SK-N-SH treated with all-trans-retinoic acid at 6 μM for 48 hours (cell line): ENCODE measurements at regions not wholly inside any gene's neighbourhood (a gene's known extent, or its start where the extent isn't known, plus 50 kb on each side); places are given as distances from the start of the nearest gene placed in this dataset.

Experiments used
- ATAC-seq: fragments of 200-7000 bp; cut with Tn5 transposase; 3 replicates; pipeline ENCODE4 v1.9.1; 2020; ENCODE audit warnings: mild to moderate bottlenecking, moderate library complexity
- ARNTL ChIP-seq: fragments of 450-650 bp; formaldehyde crosslinking; IDR thresholded peaks from 2 replicates; pipeline ENCODE4 v1.5.0; 2020; ENCODE audit warnings: low read depth, mild to moderate bottlenecking, moderate library complexity, borderline replicate concordance
- BACH2 ChIP-seq: fragments of 250-450 bp; sonication (Bioruptor Pico); IDR thresholded peaks from 2 replicates; pipeline ENCODE4 v1.9.0; 2021; ENCODE audit warnings: mild to moderate bottlenecking, borderline replicate concordance
- CSDC2 ChIP-seq: fragments of 250-450 bp; sonication (Bioruptor Pico); IDR thresholded peaks from 2 replicates; pipeline ENCODE4 v1.5.0; 2020; ENCODE audit warnings: mild to moderate bottlenecking, moderate library complexity
- ESRRG ChIP-seq: fragments of 250-450 bp; sonication (Bioruptor Pico); IDR thresholded peaks from 2 replicates; pipeline ENCODE4 v1.6.1; 2021; ENCODE audit warnings: mild to moderate bottlenecking
- GLIS3 ChIP-seq: fragments of 250-450 bp; sonication (Bioruptor Pico); IDR thresholded peaks from 2 replicates; pipeline ENCODE4 v1.5.0; 2020; ENCODE audit warnings: mild to moderate bottlenecking, moderate library complexity
- ISL1 ChIP-seq: fragments of 250-450 bp; sonication (Bioruptor Pico); IDR thresholded peaks from 2 replicates; pipeline ENCODE4 v2.1.2; 2022; ENCODE audit warnings: mild to moderate bottlenecking, moderate library complexity
- OSR1 ChIP-seq: fragments of 250-450 bp; sonication (Bioruptor Pico); IDR thresholded peaks from 2 replicates; pipeline ENCODE4 v1.8.0; 2022; ENCODE audit warnings: moderate library complexity, mild to moderate bottlenecking, inconsistent platforms
- SNAI2 ChIP-seq: fragments of 250-450 bp; sonication (Bioruptor Pico); IDR thresholded peaks from 2 replicates; pipeline ENCODE4 v1.5.0; 2020; ENCODE audit warnings: mild to moderate bottlenecking, moderate library complexity
- TCF4 ChIP-seq: fragments of 250-450 bp; sonication (Bioruptor Pico); IDR thresholded peaks from 2 replicates; pipeline ENCODE4 v1.8.0; 2021; ENCODE audit warnings: mild to moderate bottlenecking, moderate library complexity, borderline replicate concordance
- TOX ChIP-seq: fragments of 250-450 bp; sonication (Bioruptor Pico); IDR thresholded peaks from 2 replicates; pipeline ENCODE4 v1.8.0; 2021; ENCODE audit warnings: mild to moderate bottlenecking, moderate library complexity, borderline replicate concordance
- ZC3H10 ChIP-seq: fragments of 250-450 bp; sonication (Bioruptor Pico); IDR thresholded peaks from 2 replicates; pipeline ENCODE4 v1.5.1; 2021; ENCODE audit warnings: mild to moderate bottlenecking, moderate library complexity
- ZNF565 ChIP-seq: fragments of 450-650 bp; formaldehyde crosslinking; conservative IDR thresholded peaks from 2 replicates; pipeline ENCODE4 v1.5.0; 2020; ENCODE audit warnings: low read depth, mild to moderate bottlenecking, moderate library complexity
- ZNF70 ChIP-seq: fragments of 450-650 bp; formaldehyde crosslinking; IDR thresholded peaks from 2 replicates; pipeline ENCODE4 v1.5.0; 2020; ENCODE audit warnings: mild to moderate bottlenecking, moderate library complexity
- ZNF8 ChIP-seq: fragments of 450-650 bp; formaldehyde crosslinking; IDR thresholded peaks from 2 replicates; pipeline ENCODE4 v1.5.0; 2020; ENCODE audit warnings: mild to moderate bottlenecking, moderate library complexity
- TF ChIP-seq, protein P1 (sequence below): fragments of 250-450 bp; sonication (Bioruptor Pico); IDR thresholded peaks from 2 replicates; pipeline ENCODE4 v1.5.1; 2020; ENCODE audit warnings: low read depth, mild to moderate bottlenecking, moderate library complexity
- TF ChIP-seq, protein P2 (sequence below): fragments of 250-450 bp; sonication (Bioruptor Pico); IDR thresholded peaks from 2 replicates; pipeline ENCODE4 v1.8.0; 2021; ENCODE audit warnings: low read depth, mild to moderate bottlenecking, moderate library complexity, borderline replicate concordance
- TF ChIP-seq, protein P3 (sequence below): fragments of 250-450 bp; sonication (Bioruptor Pico); IDR thresholded peaks from 2 replicates; pipeline ENCODE4 v1.5.0; 2020; ENCODE audit warnings: mild to moderate bottlenecking, moderate library complexity
- TF ChIP-seq, protein P4 (sequence below): fragments of 250-450 bp; sonication (Bioruptor Pico); IDR thresholded peaks from 2 replicates; pipeline ENCODE4 v1.5.1; 2021; ENCODE audit warnings: mild to moderate bottlenecking, moderate library complexity

DNA sequence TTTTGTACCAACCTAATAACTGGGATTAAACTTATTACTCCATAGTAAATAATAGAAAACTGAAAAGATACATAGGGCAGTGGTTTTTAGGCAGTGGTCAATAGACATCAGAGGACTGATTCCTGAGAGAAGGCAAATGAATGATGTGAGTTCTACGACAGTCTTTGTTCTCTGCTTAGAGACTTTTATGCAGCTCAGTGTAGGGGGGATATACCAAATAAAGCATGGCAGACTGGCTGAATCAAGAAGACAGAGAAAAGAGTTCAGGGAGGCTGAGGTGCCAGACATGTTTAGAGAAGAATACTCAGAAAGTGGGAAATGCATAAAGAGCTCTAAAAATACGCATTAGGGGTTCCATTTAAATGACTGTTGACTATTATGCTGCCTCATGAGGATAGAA, 320.8 kb upstream of the FAR2 start:
- TF ChIP-seq, protein P1, sequence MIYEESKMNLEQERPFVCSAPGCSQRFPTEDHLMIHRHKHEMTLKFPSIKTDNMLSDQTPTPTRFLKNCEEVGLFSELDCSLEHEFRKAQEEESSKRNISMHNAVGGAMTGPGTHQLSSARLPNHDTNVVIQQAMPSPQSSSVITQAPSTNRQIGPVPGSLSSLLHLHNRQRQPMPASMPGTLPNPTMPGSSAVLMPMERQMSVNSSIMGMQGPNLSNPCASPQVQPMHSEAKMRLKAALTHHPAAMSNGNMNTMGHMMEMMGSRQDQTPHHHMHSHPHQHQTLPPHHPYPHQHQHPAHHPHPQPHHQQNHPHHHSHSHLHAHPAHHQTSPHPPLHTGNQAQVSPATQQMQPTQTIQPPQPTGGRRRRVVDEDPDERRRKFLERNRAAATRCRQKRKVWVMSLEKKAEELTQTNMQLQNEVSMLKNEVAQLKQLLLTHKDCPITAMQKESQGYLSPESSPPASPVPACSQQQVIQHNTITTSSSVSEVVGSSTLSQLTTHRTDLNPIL (CRISPR knock-in tag), result no peak
- TF ChIP-seq ZNF565 (CRISPR knock-in tag) (no peak), ISL1 (CRISPR knock-in tag) (no peak)
- no peak for ATAC-seq

DNA sequence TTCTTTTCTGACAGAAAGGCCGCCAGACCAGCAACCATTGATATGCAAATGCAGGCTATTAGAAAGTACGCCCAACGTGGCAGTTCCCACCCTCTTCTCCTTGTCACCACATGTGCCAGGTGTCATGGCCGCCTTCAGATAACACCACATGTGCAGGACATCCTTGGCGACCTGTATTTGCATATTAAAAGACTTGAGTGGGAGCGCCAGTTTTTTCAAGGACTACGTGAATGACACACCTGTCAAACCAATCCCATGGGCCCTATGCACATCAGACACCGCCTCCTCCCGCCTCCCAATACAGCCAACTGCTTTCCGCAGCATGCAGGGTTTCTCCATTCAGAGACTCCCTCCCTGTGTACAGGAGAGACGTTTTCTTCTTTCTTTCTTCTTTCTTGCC, 318.6 kb upstream of the FAR2 start:
- ATAC-seq, result no peak
- TF ChIP-seq, protein P2, sequence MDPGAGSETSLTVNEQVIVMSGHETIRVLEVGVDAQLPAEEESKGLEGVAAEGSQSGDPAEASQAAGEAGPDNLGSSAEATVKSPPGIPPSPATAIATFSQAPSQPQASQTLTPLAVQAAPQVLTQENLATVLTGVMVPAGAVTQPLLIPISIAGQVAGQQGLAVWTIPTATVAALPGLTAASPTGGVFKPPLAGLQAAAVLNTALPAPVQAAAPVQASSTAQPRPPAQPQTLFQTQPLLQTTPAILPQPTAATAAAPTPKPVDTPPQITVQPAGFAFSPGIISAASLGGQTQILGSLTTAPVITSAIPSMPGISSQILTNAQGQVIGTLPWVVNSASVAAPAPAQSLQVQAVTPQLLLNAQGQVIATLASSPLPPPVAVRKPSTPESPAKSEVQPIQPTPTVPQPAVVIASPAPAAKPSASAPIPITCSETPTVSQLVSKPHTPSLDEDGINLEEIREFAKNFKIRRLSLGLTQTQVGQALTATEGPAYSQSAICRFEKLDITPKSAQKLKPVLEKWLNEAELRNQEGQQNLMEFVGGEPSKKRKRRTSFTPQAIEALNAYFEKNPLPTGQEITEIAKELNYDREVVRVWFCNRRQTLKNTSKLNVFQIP, result no peak
- TF ChIP-seq ZNF70 (CRISPR knock-in tag) (no peak), TCF4 (CRISPR knock-in tag) (no peak), ZC3H10 (CRISPR knock-in tag) (no peak), SNAI2 (CRISPR knock-in tag) (no peak), ARNTL (no peak), ISL1 (CRISPR knock-in tag) (no peak), CSDC2 (CRISPR knock-in tag) (no peak), ZNF8 (CRISPR knock-in tag) (no peak), GLIS3 (CRISPR knock-in tag) (no peak), OSR1 (no peak), TOX (no peak), BACH2 (no peak)
- TF ChIP-seq, protein P3, sequence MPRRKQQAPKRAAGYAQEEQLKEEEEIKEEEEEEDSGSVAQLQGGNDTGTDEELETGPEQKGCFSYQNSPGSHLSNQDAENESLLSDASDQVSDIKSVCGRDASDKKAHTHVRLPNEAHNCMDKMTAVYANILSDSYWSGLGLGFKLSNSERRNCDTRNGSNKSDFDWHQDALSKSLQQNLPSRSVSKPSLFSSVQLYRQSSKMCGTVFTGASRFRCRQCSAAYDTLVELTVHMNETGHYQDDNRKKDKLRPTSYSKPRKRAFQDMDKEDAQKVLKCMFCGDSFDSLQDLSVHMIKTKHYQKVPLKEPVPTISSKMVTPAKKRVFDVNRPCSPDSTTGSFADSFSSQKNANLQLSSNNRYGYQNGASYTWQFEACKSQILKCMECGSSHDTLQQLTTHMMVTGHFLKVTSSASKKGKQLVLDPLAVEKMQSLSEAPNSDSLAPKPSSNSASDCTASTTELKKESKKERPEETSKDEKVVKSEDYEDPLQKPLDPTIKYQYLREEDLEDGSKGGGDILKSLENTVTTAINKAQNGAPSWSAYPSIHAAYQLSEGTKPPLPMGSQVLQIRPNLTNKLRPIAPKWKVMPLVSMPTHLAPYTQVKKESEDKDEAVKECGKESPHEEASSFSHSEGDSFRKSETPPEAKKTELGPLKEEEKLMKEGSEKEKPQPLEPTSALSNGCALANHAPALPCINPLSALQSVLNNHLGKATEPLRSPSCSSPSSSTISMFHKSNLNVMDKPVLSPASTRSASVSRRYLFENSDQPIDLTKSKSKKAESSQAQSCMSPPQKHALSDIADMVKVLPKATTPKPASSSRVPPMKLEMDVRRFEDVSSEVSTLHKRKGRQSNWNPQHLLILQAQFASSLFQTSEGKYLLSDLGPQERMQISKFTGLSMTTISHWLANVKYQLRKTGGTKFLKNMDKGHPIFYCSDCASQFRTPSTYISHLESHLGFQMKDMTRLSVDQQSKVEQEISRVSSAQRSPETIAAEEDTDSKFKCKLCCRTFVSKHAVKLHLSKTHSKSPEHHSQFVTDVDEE (CRISPR knock-in tag), result no peak

DNA sequence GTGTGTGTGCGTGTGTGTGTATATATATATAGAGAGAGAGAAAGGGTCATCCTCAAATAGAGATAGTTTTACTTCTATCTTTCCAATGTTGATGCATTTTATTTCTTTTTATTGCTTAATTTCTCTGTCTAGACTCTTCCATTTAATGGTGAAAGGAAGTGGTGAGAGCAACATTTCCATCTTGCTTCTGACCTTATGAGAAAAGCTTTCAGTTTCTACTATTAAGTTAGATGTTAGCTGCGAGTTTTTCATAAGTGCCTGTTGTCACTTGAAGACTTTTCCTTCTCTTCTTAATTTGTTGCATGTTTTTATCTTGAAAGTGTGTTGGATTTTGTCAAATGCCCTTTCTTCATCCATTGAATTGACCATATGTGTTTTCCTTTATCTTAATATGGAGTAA, 304.4 kb upstream of the FAR2 start:
- no peak for ATAC-seq
- no peak for TF ChIP-seq ZNF565 (CRISPR knock-in tag)
- no peak for TF ChIP-seq BACH2
- TF ChIP-seq, protein P1 (CRISPR knock-in tag), result no peak
- TF ChIP-seq ZC3H10 (CRISPR knock-in tag), result no peak
- TF ChIP-seq, protein P4, sequence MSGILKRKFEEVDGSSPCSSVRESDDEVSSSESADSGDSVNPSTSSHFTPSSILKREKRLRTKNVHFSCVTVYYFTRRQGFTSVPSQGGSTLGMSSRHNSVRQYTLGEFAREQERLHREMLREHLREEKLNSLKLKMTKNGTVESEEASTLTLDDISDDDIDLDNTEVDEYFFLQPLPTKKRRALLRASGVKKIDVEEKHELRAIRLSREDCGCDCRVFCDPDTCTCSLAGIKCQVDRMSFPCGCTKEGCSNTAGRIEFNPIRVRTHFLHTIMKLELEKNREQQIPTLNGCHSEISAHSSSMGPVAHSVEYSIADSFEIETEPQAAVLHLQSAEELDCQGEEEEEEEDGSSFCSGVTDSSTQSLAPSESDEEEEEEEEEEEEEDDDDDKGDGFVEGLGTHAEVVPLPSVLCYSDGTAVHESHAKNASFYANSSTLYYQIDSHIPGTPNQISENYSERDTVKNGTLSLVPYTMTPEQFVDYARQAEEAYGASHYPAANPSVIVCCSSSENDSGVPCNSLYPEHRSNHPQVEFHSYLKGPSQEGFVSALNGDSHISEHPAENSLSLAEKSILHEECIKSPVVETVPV, result no peak
- TF ChIP-seq, protein P3 (CRISPR knock-in tag), result no peak

DNA sequence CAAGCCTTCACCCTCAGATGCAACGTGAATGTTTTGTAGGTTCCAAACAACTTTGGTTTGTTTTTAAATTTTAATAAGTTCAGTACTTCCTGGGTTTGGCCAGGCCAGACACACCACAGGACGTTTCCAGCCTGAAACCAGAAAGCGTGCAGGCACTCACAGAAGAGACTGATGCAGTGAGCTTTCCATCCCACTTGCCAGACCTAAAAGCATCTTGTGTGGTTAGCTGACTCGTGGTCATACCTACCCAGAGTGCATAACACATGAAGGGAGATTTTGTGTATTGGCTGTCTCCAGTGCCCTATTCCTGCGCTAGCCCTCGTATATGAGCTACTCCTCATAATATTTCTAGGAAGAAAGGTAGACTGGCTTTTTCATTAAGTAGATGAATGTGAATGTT, 297.3 kb upstream of the FAR2 start:
- no peak for TF ChIP-seq ESRRG (CRISPR knock-in tag)
- ATAC-seq, result no peak
